HG02840 (cell line): ENCODE measurements at regions not wholly inside any gene's neighbourhood (a gene's known extent, or its start where the extent isn't known, plus 50 kb on each side); places are given as distances from the start of the nearest gene placed in this dataset.
"Not testable (repeated sequence)": the region's sequence is repeated elsewhere in the genome, so short reads cannot be mapped to it uniquely, and the experiment has no call there.

ENCODE experiments used
- ATAC-seq: cut with Tn5 transposase; IDR thresholded peaks from one replicate; pipeline ENCODE4 v1.9.1; 2021; ENCODE audit warnings: mild to moderate bottlenecking, moderate library complexity, moderate number of reproducible peaks; ENCODE audit not compliant: unreplicated experiment, low FRiP score

GRCh38 chr4:26017961-26018700, 104.1 kb downstream of the SMIM20 start:
- not testable (repeated sequence) for ATAC-seq

GRCh38 chr4:26020083-26020668, 106.2 kb downstream of the SMIM20 start:
- ATAC-seq: no peak

GRCh38 chr4:26020881-26021280, 106.9 kb downstream of the SMIM20 start:
- no peak for ATAC-seq

- ATAC-seq: no peak
Measured at GRCh38 chr4:26021417-26022345, 107.7 kb downstream of the SMIM20 start.

- no peak for ATAC-seq
Measured at GRCh38 chr4:26022346-26023202, 108.6 kb downstream of the SMIM20 start.

- ATAC-seq: no peak
Measured at GRCh38 chr4:26023203-26023972, 109.4 kb downstream of the SMIM20 start.

- ATAC-seq: no peak
Measured at GRCh38 chr4:26024079-26024478, 110.1 kb downstream of the SMIM20 start.

GRCh38 chr4:26028133-26028792, 114.2 kb downstream of the SMIM20 start:
- no peak for ATAC-seq

GRCh38 chr4:26028793-26029567, 115.0 kb downstream of the SMIM20 start:
- peak; percentile 69 for ATAC-seq

- ATAC-seq: no peak
Measured at GRCh38 chr4:26029568-26030131, 115.6 kb downstream of the SMIM20 start.

GRCh38 chr4:26030260-26030667, 116.2 kb downstream of the SMIM20 start:
- no peak for ATAC-seq

GRCh38 chr4:26030780-26031179, 116.8 kb downstream of the SMIM20 start:
- no peak for ATAC-seq

- no peak for ATAC-seq
Measured at GRCh38 chr4:26031704-26032103, 117.7 kb downstream of the SMIM20 start.

GRCh38 chr4:26032142-26032541, 118.1 kb downstream of the SMIM20 start:
- no peak for ATAC-seq

- no peak for ATAC-seq
Measured at GRCh38 chr4:26032630-26033317, 118.8 kb downstream of the SMIM20 start.

- no peak for ATAC-seq
Measured at GRCh38 chr4:26033389-26033788, 119.4 kb downstream of the SMIM20 start.

GRCh38 chr4:26034849-26035248, 120.8 kb downstream of the SMIM20 start:
- no peak for ATAC-seq
